Sigmoid colon (tissue), 6 donors: ENCODE measurements at regions not wholly inside any gene's neighbourhood (a gene's known extent, or its start where the extent isn't known, plus 50 kb on each side); places are given as distances from the start of the nearest gene placed in this dataset.
A peak's percentile ranks its signal among the peaks of the same experiment; 100 is the strongest.
"Not testable (repeated sequence)": the region's sequence is repeated elsewhere in the genome, so short reads cannot be mapped to it uniquely, and the experiment has no call there.

Experiments used
- DNase-seq: peaks from one replicate; pipeline ENCODE4 v3.0.0-alpha.2; 2019
- H3K27ac ChIP-seq, 4 donors: fragments of 200-600 bp; sonication (generic); one replicate each; pipeline ENCODE4 v1.5.1; 2016 to 2019; ENCODE audit warnings: mild to moderate bottlenecking in 1 of 4
- H3K27me3 ChIP-seq, 3 donors: fragments of 200-600 bp; sonication (generic); one replicate each; pipeline ENCODE4 v1.5.1; 2019; ENCODE audit warnings: mild to moderate bottlenecking in 1 of 3
- H3K36me3 ChIP-seq, 4 donors: fragments of 200-600 bp; sonication (generic); one replicate each; pipeline ENCODE4 v1.5.1; 2016 to 2019
- H3K4me1 ChIP-seq, 4 donors: fragments of 200-600 bp; sonication (generic); one replicate each; pipeline ENCODE4 v1.5.1; 2017 to 2019
- H3K4me3 ChIP-seq, 4 donors: fragments of 200-600 bp; sonication (generic); one replicate each; pipeline ENCODE4 v1.5.1; 2017 to 2019; ENCODE audit warnings: mild to moderate bottlenecking in 2 of 4, moderate library complexity in 1 of 4
- H3K9me3 ChIP-seq, 4 donors: fragments of 200-600 bp in 3 of 4; sonication (generic) in 3 of 4; one replicate each; pipeline versions ENCODE4 v1.5.1 to v1.6.1; 2013 to 2019
- EP300 ChIP-seq, 4 donors: sonication (generic); formaldehyde crosslinking; IDR thresholded peaks; one replicate each; pipeline ENCODE4 v1.6.1; 2017; ENCODE audit warnings: antibody characterized with exemption in 4 of 4
- POLR2A ChIP-seq, 2 donors: fragments of 450-650 bp; IDR thresholded peaks; one replicate each; pipeline ENCODE4 v1.6.1; 2016; ENCODE audit warnings: antibody characterized with exemption in 2 of 2, mild to moderate bottlenecking in 2 of 2, moderate library complexity in 2 of 2
- POLR2AphosphoS5 ChIP-seq, 4 donors: sonication (generic); formaldehyde crosslinking; IDR thresholded peaks; one replicate each; pipeline ENCODE4 v1.6.1; 2017; ENCODE audit warnings: antibody characterized with exemption in 4 of 4
- WGBS, 2 donors: extraction: QIAGEN DNeasy Blood & Tissue Kit; methylation state at CpG; one replicate each; pipeline ENCODE4 v1.1.7; 2013; 5-methylcytosine and 5-hydroxymethylcytosine counted together
- intact Hi-C: fragments of 100-400 bp; cut with DNase I; formaldehyde crosslinking; loops from one replicate; pipeline ENCODE4 v1.15.1; 2023
- TF ChIP-seq, protein P1 (sequence below), 4 experiments: fragments of 450-650 bp in 3 of 4; fragments of 200-600 bp in 1 of 4; IDR thresholded peaks; one replicate each; pipeline ENCODE4 v1.5.1; 2016 to 2019; ENCODE audit warnings: antibody characterized with exemption in 4 of 4, mild to moderate bottlenecking in 3 of 4, moderate library complexity in 2 of 4
- donor health status: healthy with polysubstance abuse.
- donor health status: healthy.

GRCh38 chrX:1103360-1103759, 109.1 kb downstream of the CRLF2 start:
- Histone ChIP-seq H3K4me3 (no peak overlapping the region), H3K9me3 (peaks cover 0 to 2% (median 0%) of the 10 kb centered on the region in 4 donors), H3K4me1 (no peaks in the 10 kb centered on the region), H3K27me3 (peaks cover 0 to 22% (median 13%) of the 10 kb centered on the region in 3 donors), H3K36me3 (no peaks in the 10 kb centered on the region), H3K27ac (no peak overlapping the region)
- intact Hi-C loops = no loop called here
- TF ChIP-seq EP300 (IDR thresholded peaks at IDR 0.05) = no peak
- TF ChIP-seq POLR2A (IDR thresholded peaks at IDR 0.05) = no peak
- TF ChIP-seq, protein P1, sequence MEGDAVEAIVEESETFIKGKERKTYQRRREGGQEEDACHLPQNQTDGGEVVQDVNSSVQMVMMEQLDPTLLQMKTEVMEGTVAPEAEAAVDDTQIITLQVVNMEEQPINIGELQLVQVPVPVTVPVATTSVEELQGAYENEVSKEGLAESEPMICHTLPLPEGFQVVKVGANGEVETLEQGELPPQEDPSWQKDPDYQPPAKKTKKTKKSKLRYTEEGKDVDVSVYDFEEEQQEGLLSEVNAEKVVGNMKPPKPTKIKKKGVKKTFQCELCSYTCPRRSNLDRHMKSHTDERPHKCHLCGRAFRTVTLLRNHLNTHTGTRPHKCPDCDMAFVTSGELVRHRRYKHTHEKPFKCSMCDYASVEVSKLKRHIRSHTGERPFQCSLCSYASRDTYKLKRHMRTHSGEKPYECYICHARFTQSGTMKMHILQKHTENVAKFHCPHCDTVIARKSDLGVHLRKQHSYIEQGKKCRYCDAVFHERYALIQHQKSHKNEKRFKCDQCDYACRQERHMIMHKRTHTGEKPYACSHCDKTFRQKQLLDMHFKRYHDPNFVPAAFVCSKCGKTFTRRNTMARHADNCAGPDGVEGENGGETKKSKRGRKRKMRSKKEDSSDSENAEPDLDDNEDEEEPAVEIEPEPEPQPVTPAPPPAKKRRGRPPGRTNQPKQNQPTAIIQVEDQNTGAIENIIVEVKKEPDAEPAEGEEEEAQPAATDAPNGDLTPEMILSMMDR (IDR thresholded peaks at IDR 0.05) = no peak
- no peak for TF ChIP-seq POLR2AphosphoS5 (IDR thresholded peaks at IDR 0.05)
- WGBS, 2 donors = 61 to 67% methylated on average over 4 of the region's 4 CpGs
- DNase-seq = no peak

- H3K9me3 ChIP-seq = peaks cover 0 to 3% (median under 1%) of the 10 kb centered on the region in 4 donors
- intact Hi-C loops = no loop called here
- H3K4me1 ChIP-seq = no peaks in the 10 kb centered on the region
- WGBS, 2 donors = 44 to 63% methylated on average over 3 of the region's 3 CpGs
- no peaks in the 10 kb centered on the region for H3K36me3 ChIP-seq
- no peak for TF ChIP-seq POLR2A (IDR thresholded peaks at IDR 0.05)
- H3K27me3 ChIP-seq = peaks cover 0 to 18% (median 13%) of the 10 kb centered on the region in 3 donors
- DNase-seq = no peak
- no peak overlapping the region for H3K27ac ChIP-seq
- H3K4me3 ChIP-seq = no peak overlapping the region
These were observed 109.7 kb downstream of the CRLF2 start for GRCh38 chrX:1102786-1103185.

GRCh38 chrX:1102221-1102620, 110.2 kb downstream of the CRLF2 start:
- H3K27ac ChIP-seq, intact Hi-C loops, H3K4me1 ChIP-seq, DNase-seq, H3K9me3 ChIP-seq, H3K4me3 ChIP-seq, H3K36me3 ChIP-seq: not testable (repeated sequence)
- H3K27me3 ChIP-seq = peaks cover 0 to 22% (median 10%) of the 10 kb centered on the region in 3 donors

GRCh38 chrX:1099146-1099770, 113.2 kb downstream of the CRLF2 start:
- WGBS, 2 donors = 84% methylated on average over 9 of the region's 9 CpGs
- TF ChIP-seq, protein P1 (IDR thresholded peaks at IDR 0.05) = no peak
- TF ChIP-seq POLR2AphosphoS5 (IDR thresholded peaks at IDR 0.05) (no peak), POLR2A (IDR thresholded peaks at IDR 0.05) (no peak), EP300 (IDR thresholded peaks at IDR 0.05) (no peak)
- peak; percentile 36 for DNase-seq

DNA sequence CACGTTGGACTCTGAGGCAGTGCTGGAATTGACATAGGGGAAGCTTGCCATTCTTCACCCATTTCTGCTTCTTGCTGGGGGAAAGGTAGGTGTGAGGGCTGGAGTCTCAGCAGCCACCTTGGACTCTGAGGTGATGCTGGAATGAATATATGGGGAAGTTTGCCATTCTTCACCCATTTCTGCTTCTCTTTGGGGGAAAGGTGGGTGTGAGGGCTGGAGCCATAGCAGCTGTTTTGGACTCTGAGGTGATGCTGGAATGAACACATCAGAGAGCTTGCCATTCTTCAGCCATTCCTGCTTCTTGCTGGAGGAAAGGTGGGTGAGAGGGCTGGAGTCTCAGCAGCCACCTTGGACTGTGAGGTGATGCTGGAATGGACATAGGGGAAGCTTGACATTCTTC, 115.1 kb downstream of the CRLF2 start:
- Histone ChIP-seq H3K4me3 (no peak overlapping the region), H3K9me3 (peaks cover 4 to 12% (median 10%) of the 10 kb centered on the region in 4 donors), H3K27ac (no peak overlapping the region), H3K27me3 (peaks cover 3 to 19% (median 7%) of the 10 kb centered on the region in 3 donors), H3K4me1 (no peaks in the 10 kb centered on the region), H3K36me3 (no peaks in the 10 kb centered on the region)
- no peak for DNase-seq
- 93 to 98% methylated on average over 1 of the region's 1 CpG for WGBS, 2 donors
- intact Hi-C loops = no loop called here
- no peak for TF ChIP-seq EP300 (IDR thresholded peaks at IDR 0.05)
- TF ChIP-seq POLR2A (IDR thresholded peaks at IDR 0.05) = no peak
- TF ChIP-seq POLR2AphosphoS5 (IDR thresholded peaks at IDR 0.05) = no peak
- TF ChIP-seq, protein P1 (IDR thresholded peaks at IDR 0.05) = no peak

More at GRCh38 chrX:1099146-1099770, 113.2 kb downstream of the CRLF2 start:
- Histone ChIP-seq H3K9me3 (peaks cover 4 to 12% (median 10%) of the 10 kb centered on the region in 4 donors), H3K4me3 (no peak overlapping the region), H3K27ac (no peak overlapping the region), H3K27me3 (peaks cover 0 to 19% (median 5%) of the 10 kb centered on the region in 3 donors), H3K36me3 (no peaks in the 10 kb centered on the region), H3K4me1 (no peaks in the 10 kb centered on the region)
- intact Hi-C loops = no loop called here
